ENCODE measurements at regions not wholly inside any gene's neighbourhood (a gene's known extent, or its start where the extent isn't known, plus 50 kb on each side); places are given as distances from the start of the nearest gene placed in this dataset.

GRCh38 chr12:124470139-124470538 lies 97.3 kb downstream of the NCOR2 start:
- TF ChIP-seq POLR2AphosphoS5 (IDR thresholded peaks at IDR 0.05; ENCODE audit: low read depth) (no peak), REST (IDR thresholded peaks at IDR 0.05; ENCODE audit: insufficient replicate concordance, low read depth) (no peak)
- TF ChIP-seq, protein P1, sequence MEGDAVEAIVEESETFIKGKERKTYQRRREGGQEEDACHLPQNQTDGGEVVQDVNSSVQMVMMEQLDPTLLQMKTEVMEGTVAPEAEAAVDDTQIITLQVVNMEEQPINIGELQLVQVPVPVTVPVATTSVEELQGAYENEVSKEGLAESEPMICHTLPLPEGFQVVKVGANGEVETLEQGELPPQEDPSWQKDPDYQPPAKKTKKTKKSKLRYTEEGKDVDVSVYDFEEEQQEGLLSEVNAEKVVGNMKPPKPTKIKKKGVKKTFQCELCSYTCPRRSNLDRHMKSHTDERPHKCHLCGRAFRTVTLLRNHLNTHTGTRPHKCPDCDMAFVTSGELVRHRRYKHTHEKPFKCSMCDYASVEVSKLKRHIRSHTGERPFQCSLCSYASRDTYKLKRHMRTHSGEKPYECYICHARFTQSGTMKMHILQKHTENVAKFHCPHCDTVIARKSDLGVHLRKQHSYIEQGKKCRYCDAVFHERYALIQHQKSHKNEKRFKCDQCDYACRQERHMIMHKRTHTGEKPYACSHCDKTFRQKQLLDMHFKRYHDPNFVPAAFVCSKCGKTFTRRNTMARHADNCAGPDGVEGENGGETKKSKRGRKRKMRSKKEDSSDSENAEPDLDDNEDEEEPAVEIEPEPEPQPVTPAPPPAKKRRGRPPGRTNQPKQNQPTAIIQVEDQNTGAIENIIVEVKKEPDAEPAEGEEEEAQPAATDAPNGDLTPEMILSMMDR (IDR thresholded peaks at IDR 0.05; ENCODE audit: insufficient read depth, low read length) = no peak

All from HL-60 (cell line).